ENCODE measurements at regions not wholly inside any gene's neighbourhood (a gene's known extent, or its start where the extent isn't known, plus 50 kb on each side); places are given as distances from the start of the nearest gene placed in this dataset.

DNA sequence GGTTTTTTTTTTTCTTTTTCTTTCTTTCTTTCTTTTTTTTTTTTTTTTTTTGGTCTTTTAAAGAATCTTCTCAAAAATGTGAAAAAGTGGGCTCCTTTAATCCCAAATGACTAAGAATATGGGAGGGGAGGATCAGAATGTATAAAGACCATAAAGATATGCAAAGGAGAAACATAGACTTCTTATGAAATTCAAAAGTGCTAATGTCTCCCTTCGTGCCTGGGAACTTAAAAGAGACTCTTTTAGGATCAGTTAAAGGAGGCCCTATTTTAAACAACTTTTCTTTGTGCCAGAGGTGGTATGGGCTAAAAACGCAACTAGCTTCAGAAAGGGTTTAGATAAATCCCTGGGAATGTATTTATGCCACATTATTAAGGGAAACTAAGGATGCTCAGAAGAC, 54.2 kb upstream of the KAZN start:
- TF ChIP-seq POLR2A (IDR thresholded peaks at IDR 0.05), result no peak
- TF ChIP-seq, protein P1, sequence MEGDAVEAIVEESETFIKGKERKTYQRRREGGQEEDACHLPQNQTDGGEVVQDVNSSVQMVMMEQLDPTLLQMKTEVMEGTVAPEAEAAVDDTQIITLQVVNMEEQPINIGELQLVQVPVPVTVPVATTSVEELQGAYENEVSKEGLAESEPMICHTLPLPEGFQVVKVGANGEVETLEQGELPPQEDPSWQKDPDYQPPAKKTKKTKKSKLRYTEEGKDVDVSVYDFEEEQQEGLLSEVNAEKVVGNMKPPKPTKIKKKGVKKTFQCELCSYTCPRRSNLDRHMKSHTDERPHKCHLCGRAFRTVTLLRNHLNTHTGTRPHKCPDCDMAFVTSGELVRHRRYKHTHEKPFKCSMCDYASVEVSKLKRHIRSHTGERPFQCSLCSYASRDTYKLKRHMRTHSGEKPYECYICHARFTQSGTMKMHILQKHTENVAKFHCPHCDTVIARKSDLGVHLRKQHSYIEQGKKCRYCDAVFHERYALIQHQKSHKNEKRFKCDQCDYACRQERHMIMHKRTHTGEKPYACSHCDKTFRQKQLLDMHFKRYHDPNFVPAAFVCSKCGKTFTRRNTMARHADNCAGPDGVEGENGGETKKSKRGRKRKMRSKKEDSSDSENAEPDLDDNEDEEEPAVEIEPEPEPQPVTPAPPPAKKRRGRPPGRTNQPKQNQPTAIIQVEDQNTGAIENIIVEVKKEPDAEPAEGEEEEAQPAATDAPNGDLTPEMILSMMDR (IDR thresholded peaks at IDR 0.05), result no peak
- no peak for TF ChIP-seq EP300 (IDR thresholded peaks at IDR 0.05)
- no peak for TF ChIP-seq POLR2AphosphoS5 (IDR thresholded peaks at IDR 0.05)
